ENCODE measurements at regions not wholly inside any gene's neighbourhood (a gene's known extent, or its start where the extent isn't known, plus 50 kb on each side); places are given as distances from the start of the nearest gene placed in this dataset.

- TF ChIP-seq CTCF (IDR thresholded peaks at IDR 0.05) (no peak), EP300 (IDR thresholded peaks at IDR 0.05) (no peak), POLR2A (IDR thresholded peaks at IDR 0.05) (no peak)
Observed at GRCh38 chr14:29271669-29272068, 505.1 kb downstream of the FOXG1 start.
